OCI-LY7 (cell line): ENCODE measurements at regions not wholly inside any gene's neighbourhood (a gene's known extent, or its start where the extent isn't known, plus 50 kb on each side); places are given as distances from the start of the nearest gene placed in this dataset.

Source experiments
- EZH2phosphoT487 ChIP-seq: fragments of 200-600 bp; sonication (generic); IDR thresholded peaks from 2 replicates; pipeline ENCODE4 v1.6.1; 2018; ENCODE audit warnings: low read depth, borderline replicate concordance, mild to moderate bottlenecking, mixed run types, antibody characterized with exemption, low read length, moderate library complexity, mixed read lengths
- TF ChIP-seq, protein P1 (sequence below): fragments of 200-600 bp; sonication (generic); conservative IDR thresholded peaks from 2 replicates; pipeline ENCODE4 v1.5.1; 2014; ENCODE audit warnings: mild to moderate bottlenecking, antibody characterized with exemption, low read length, moderate library complexity, mixed read lengths

DNA sequence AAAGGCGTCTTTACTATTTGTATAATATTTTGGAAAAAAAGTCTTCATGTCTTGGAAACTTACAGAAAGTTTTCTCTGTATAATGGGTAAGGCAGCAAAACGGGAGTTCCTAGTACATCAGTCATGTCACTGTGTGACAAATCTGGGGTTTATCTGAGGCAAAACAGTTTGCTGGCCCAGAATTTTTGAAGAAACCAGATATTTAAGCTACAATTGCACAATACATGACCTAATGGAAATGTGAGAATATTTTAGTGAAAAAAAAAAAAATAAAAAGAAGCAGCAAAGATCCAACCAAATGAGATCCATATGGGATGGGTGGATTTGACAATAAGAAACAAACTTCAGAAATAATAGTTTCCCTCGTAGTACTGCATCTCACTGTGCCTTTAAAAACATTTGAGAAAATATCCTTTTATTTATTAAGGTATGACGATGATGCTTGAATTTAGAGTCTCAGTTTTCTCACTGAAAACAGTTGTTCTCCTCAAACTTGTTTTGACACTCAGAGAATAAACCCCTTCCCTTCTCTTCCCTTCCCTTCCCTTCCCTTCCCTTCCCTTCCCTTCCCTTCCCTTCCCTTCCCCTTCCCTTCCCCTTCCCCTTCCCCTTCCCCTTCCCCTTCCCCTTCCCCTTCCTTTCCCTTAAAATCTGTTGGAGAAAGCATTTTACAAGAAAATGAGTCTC is 180.5 kb upstream of the TUT7 start:
- TF ChIP-seq, protein P1, sequence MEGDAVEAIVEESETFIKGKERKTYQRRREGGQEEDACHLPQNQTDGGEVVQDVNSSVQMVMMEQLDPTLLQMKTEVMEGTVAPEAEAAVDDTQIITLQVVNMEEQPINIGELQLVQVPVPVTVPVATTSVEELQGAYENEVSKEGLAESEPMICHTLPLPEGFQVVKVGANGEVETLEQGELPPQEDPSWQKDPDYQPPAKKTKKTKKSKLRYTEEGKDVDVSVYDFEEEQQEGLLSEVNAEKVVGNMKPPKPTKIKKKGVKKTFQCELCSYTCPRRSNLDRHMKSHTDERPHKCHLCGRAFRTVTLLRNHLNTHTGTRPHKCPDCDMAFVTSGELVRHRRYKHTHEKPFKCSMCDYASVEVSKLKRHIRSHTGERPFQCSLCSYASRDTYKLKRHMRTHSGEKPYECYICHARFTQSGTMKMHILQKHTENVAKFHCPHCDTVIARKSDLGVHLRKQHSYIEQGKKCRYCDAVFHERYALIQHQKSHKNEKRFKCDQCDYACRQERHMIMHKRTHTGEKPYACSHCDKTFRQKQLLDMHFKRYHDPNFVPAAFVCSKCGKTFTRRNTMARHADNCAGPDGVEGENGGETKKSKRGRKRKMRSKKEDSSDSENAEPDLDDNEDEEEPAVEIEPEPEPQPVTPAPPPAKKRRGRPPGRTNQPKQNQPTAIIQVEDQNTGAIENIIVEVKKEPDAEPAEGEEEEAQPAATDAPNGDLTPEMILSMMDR, result no peak
- TF ChIP-seq EZH2phosphoT487, result no peak
